ENCODE measurements at regions not wholly inside any gene's neighbourhood (a gene's known extent, or its start where the extent isn't known, plus 50 kb on each side); places are given as distances from the start of the nearest gene placed in this dataset.

GRCh38 chr2:222779145-222779832 is 81.5 kb upstream of the ACSL3 start:
- H3K27ac ChIP-seq (ENCODE audit: low read depth, low read length): no peak overlapping the region
- no peaks in the 10 kb centered on the region for H3K9me3 ChIP-seq (ENCODE audit: control insufficient read depth, insufficient read depth, low read depth, low read length)
- no peak overlapping the region for H3K4me3 ChIP-seq (ENCODE audit: low read depth, low read length)
- no peaks in the 10 kb centered on the region for H3K27me3 ChIP-seq (ENCODE audit: control insufficient read depth, insufficient read depth, low read length)
- H3K36me3 ChIP-seq (ENCODE audit: control insufficient read depth, insufficient read depth, low read length): no peaks in the 10 kb centered on the region
- no peak overlapping the region for H3K9ac ChIP-seq (ENCODE audit: low read length)
- H3K4me1 ChIP-seq (ENCODE audit: control insufficient read depth, insufficient read depth, low read length): peaks cover 6% of the 10 kb centered on the region

GRCh38 chr2:222780051-222780450 is 80.8 kb upstream of the ACSL3 start:
- H3K4me1 ChIP-seq (ENCODE audit: control insufficient read depth, insufficient read depth, low read length): peaks cover 2% of the 10 kb centered on the region
- no peak overlapping the region for H3K9ac ChIP-seq (ENCODE audit: low read length)
- H3K27ac ChIP-seq (ENCODE audit: low read depth, low read length): no peak overlapping the region
- H3K36me3 ChIP-seq (ENCODE audit: control insufficient read depth, insufficient read depth, low read length): no peaks in the 10 kb centered on the region
- H3K4me3 ChIP-seq (ENCODE audit: low read depth, low read length): no peak overlapping the region
- H3K9me3 ChIP-seq (ENCODE audit: control insufficient read depth, insufficient read depth, low read depth, low read length): no peaks in the 10 kb centered on the region
- H3K27me3 ChIP-seq (ENCODE audit: control insufficient read depth, insufficient read depth, low read length): no peaks in the 10 kb centered on the region

GRCh38 chr2:222782201-222782730 is 78.6 kb upstream of the ACSL3 start:
- Histone ChIP-seq H3K4me3 (ENCODE audit: low read depth, low read length) (no peak overlapping the region), H3K27ac (ENCODE audit: low read depth, low read length) (no peak overlapping the region), H3K4me1 (ENCODE audit: control insufficient read depth, insufficient read depth, low read length) (no peaks in the 10 kb centered on the region), H3K9ac (ENCODE audit: low read length) (no peak overlapping the region), H3K9me3 (ENCODE audit: control insufficient read depth, insufficient read depth, low read depth, low read length) (no peaks in the 10 kb centered on the region), H3K27me3 (ENCODE audit: control insufficient read depth, insufficient read depth, low read length) (no peaks in the 10 kb centered on the region), H3K36me3 (ENCODE audit: control insufficient read depth, insufficient read depth, low read length) (no peaks in the 10 kb centered on the region)

GRCh38 chr2:222783592-222783991 is 77.2 kb upstream of the ACSL3 start:
- H3K4me1 ChIP-seq (ENCODE audit: control insufficient read depth, insufficient read depth, low read length): peaks cover 4% of the 10 kb centered on the region; the same call in 1 of the 2 replicates
- H3K27me3 ChIP-seq (ENCODE audit: control insufficient read depth, insufficient read depth, low read length): no peaks in the 10 kb centered on the region
- H3K9me3 ChIP-seq (ENCODE audit: control insufficient read depth, insufficient read depth, low read depth, low read length): no peaks in the 10 kb centered on the region
- H3K36me3 ChIP-seq (ENCODE audit: control insufficient read depth, insufficient read depth, low read length): no peaks in the 10 kb centered on the region
- no peak overlapping the region for H3K9ac ChIP-seq (ENCODE audit: low read length)
- no peak overlapping the region for H3K27ac ChIP-seq (ENCODE audit: low read depth, low read length)
- H3K4me3 ChIP-seq (ENCODE audit: low read depth, low read length): no peak overlapping the region

- no peak overlapping the region for H3K27ac ChIP-seq (ENCODE audit: low read depth, low read length)
Observed at GRCh38 chr2:222790932-222791331, 69.9 kb upstream of the ACSL3 start.

GRCh38 chr2:222792001-222792611 is 68.7 kb upstream of the ACSL3 start:
- H3K9ac ChIP-seq (ENCODE audit: low read length): no peak overlapping the region
- H3K4me1 ChIP-seq (ENCODE audit: control insufficient read depth, insufficient read depth, low read length): peaks cover 30% of the 10 kb centered on the region
- H3K27ac ChIP-seq (ENCODE audit: low read depth, low read length): no peak overlapping the region
- no peak overlapping the region for H3K4me3 ChIP-seq (ENCODE audit: low read depth, low read length)
- H3K27me3 ChIP-seq (ENCODE audit: control insufficient read depth, insufficient read depth, low read length): no peaks in the 10 kb centered on the region
- no peaks in the 10 kb centered on the region for H3K36me3 ChIP-seq (ENCODE audit: control insufficient read depth, insufficient read depth, low read length)
- H3K9me3 ChIP-seq (ENCODE audit: control insufficient read depth, insufficient read depth, low read depth, low read length): no peaks in the 10 kb centered on the region

More at GRCh38 chr2:222790932-222791331, 69.9 kb upstream of the ACSL3 start:
- Histone ChIP-seq H3K9ac (ENCODE audit: low read length) (no peak overlapping the region), H3K36me3 (ENCODE audit: control insufficient read depth, insufficient read depth, low read length) (no peaks in the 10 kb centered on the region), H3K4me1 (ENCODE audit: control insufficient read depth, insufficient read depth, low read length) (peaks cover 18% of the 10 kb centered on the region), H3K9me3 (ENCODE audit: control insufficient read depth, insufficient read depth, low read depth, low read length) (no peaks in the 10 kb centered on the region), H3K4me3 (ENCODE audit: low read depth, low read length) (no peak overlapping the region), H3K27me3 (ENCODE audit: control insufficient read depth, insufficient read depth, low read length) (no peaks in the 10 kb centered on the region)

- Histone ChIP-seq H3K9ac (ENCODE audit: low read length) (peak overlapping the region; percentile 46), H3K36me3 (ENCODE audit: control insufficient read depth, insufficient read depth, low read length) (no peaks in the 10 kb centered on the region), H3K4me1 (ENCODE audit: control insufficient read depth, insufficient read depth, low read length) (peaks cover 32% of the 10 kb centered on the region), H3K4me3 (ENCODE audit: low read depth, low read length) (no peak overlapping the region), H3K27ac (ENCODE audit: low read depth, low read length) (peak overlapping the region; percentile 33; the same call in 1 of the 2 replicates), H3K9me3 (ENCODE audit: control insufficient read depth, insufficient read depth, low read depth, low read length) (no peaks in the 10 kb centered on the region), H3K27me3 (ENCODE audit: control insufficient read depth, insufficient read depth, low read length) (no peaks in the 10 kb centered on the region)
Observed at GRCh38 chr2:222794585-222795449, 66.0 kb upstream of the ACSL3 start.

GRCh38 chr2:222795450-222796357 is 65.1 kb upstream of the ACSL3 start:
- no peaks in the 10 kb centered on the region for H3K9me3 ChIP-seq (ENCODE audit: control insufficient read depth, insufficient read depth, low read depth, low read length)
- peak overlapping the region; percentile 54; the same call in 1 of the 2 replicates for H3K27ac ChIP-seq (ENCODE audit: low read depth, low read length)
- peaks cover 32% of the 10 kb centered on the region for H3K4me1 ChIP-seq (ENCODE audit: control insufficient read depth, insufficient read depth, low read length)
- H3K9ac ChIP-seq (ENCODE audit: low read length): peak overlapping the region; percentile 6
- H3K27me3 ChIP-seq (ENCODE audit: control insufficient read depth, insufficient read depth, low read length): no peaks in the 10 kb centered on the region
- H3K4me3 ChIP-seq (ENCODE audit: low read depth, low read length): no peak overlapping the region
- H3K36me3 ChIP-seq (ENCODE audit: control insufficient read depth, insufficient read depth, low read length): no peaks in the 10 kb centered on the region

GRCh38 chr2:222796413-222797103 is 64.3 kb upstream of the ACSL3 start:
- Histone ChIP-seq H3K27me3 (ENCODE audit: control insufficient read depth, insufficient read depth, low read length) (no peaks in the 10 kb centered on the region), H3K9me3 (ENCODE audit: control insufficient read depth, insufficient read depth, low read depth, low read length) (no peaks in the 10 kb centered on the region), H3K4me3 (ENCODE audit: low read depth, low read length) (no peak overlapping the region), H3K4me1 (ENCODE audit: control insufficient read depth, insufficient read depth, low read length) (peaks cover 32% of the 10 kb centered on the region), H3K27ac (ENCODE audit: low read depth, low read length) (no peak overlapping the region; the same call in 1 of the 2 replicates), H3K9ac (ENCODE audit: low read length) (no peak overlapping the region), H3K36me3 (ENCODE audit: control insufficient read depth, insufficient read depth, low read length) (no peaks in the 10 kb centered on the region)

GRCh38 chr2:222797261-222797660 is 63.6 kb upstream of the ACSL3 start:
- Histone ChIP-seq H3K27ac (ENCODE audit: low read depth, low read length) (no peak overlapping the region), H3K27me3 (ENCODE audit: control insufficient read depth, insufficient read depth, low read length) (no peaks in the 10 kb centered on the region), H3K9ac (ENCODE audit: low read length) (no peak overlapping the region), H3K9me3 (ENCODE audit: control insufficient read depth, insufficient read depth, low read depth, low read length) (no peaks in the 10 kb centered on the region), H3K4me1 (ENCODE audit: control insufficient read depth, insufficient read depth, low read length) (peaks cover 32% of the 10 kb centered on the region), H3K36me3 (ENCODE audit: control insufficient read depth, insufficient read depth, low read length) (no peaks in the 10 kb centered on the region), H3K4me3 (ENCODE audit: low read depth, low read length) (no peak overlapping the region)

All from HUES6 (cell line).